ENCODE measurements at regions not wholly inside any gene's neighbourhood (a gene's known extent, or its start where the extent isn't known, plus 50 kb on each side); places are given as distances from the start of the nearest gene placed in this dataset.

- Histone ChIP-seq H3K27me3 (ENCODE audit: control insufficient read depth in 1 of 2, insufficient read depth in 2 of 2, low read length in 2 of 2) (peaks cover 0 to 20% of the 10 kb centered on the region in 2 donors), H3K36me3 (ENCODE audit: control insufficient read depth in 2 of 2, insufficient read depth in 2 of 2, low read length in 2 of 2) (no peaks in the 10 kb centered on the region), H3K9ac (ENCODE audit: low read length in 2 of 2) (no peak overlapping the region), H3K9me3 (ENCODE audit: control insufficient read depth in 2 of 2, low read length in 2 of 2) (peaks cover 3 to 4% of the 10 kb centered on the region in 2 donors), H3K4me3 (ENCODE audit: low read length in 2 of 2) (no peak overlapping the region), H3K4me1 (ENCODE audit: control insufficient read depth, insufficient read depth, low read length) (no peaks in the 10 kb centered on the region), H3K27ac (ENCODE audit: low read length) (no peak overlapping the region)
Measured at GRCh38 chr12:111014547-111014946, 94.2 kb upstream of the MYL2 start.

- Histone ChIP-seq H3K4me3 (ENCODE audit: low read length in 2 of 2) (no peak overlapping the region), H3K9ac (ENCODE audit: low read length in 2 of 2) (no peak overlapping the region), H3K27me3 (ENCODE audit: control insufficient read depth in 1 of 2, insufficient read depth in 2 of 2, low read length in 2 of 2) (peaks cover 0 to 20% of the 10 kb centered on the region in 2 donors), H3K36me3 (ENCODE audit: control insufficient read depth in 2 of 2, insufficient read depth in 2 of 2, low read length in 2 of 2) (no peaks in the 10 kb centered on the region), H3K9me3 (ENCODE audit: control insufficient read depth in 2 of 2, low read length in 2 of 2) (peaks cover 4 to 6% of the 10 kb centered on the region in 2 donors), H3K27ac (ENCODE audit: low read length) (no peak overlapping the region), H3K4me1 (ENCODE audit: control insufficient read depth, insufficient read depth, low read length) (no peaks in the 10 kb centered on the region)
Measured at GRCh38 chr12:111012918-111013317, 92.5 kb upstream of the MYL2 start.

DNA sequence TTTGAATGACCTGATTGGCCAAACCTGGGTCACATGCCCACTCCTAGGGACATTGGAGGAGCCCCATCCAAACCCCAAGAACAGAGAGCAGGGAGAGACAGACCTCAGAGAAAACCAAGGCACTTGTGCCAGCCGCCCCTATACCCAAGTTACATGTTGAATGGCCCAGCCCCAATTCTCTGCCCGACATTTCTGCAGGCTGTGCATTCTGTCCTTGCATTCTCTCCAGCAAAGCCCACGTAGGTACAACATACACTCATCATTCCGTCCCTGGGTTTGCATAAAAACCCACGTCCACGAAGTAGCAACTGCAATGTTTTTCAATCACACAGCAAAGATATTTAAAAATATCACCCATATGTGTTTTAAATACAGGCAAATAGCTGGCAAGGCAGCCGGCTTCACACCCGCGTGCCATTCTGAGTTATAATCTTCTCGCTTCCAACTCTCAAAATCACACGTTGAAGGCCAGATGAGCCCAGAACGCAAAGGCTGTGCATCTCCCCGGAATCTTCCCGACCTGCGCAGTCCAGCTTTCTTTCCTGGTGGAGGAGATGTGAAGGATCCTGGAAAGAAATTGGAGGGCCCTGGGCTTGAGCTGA, 91.7 kb upstream of the MYL2 start:
- no peaks in the 10 kb centered on the region for H3K4me1 ChIP-seq (ENCODE audit: control insufficient read depth, insufficient read depth, low read length)
- no peak overlapping the region for H3K9ac ChIP-seq (ENCODE audit: low read length in 2 of 2)
- no peaks in the 10 kb centered on the region for H3K36me3 ChIP-seq (ENCODE audit: control insufficient read depth in 2 of 2, insufficient read depth in 2 of 2, low read length in 2 of 2)
- peaks cover 0 to 13% of the 10 kb centered on the region in 2 donors for H3K27me3 ChIP-seq (ENCODE audit: control insufficient read depth in 1 of 2, insufficient read depth in 2 of 2, low read length in 2 of 2)
- no peak overlapping the region for H3K4me3 ChIP-seq (ENCODE audit: low read length in 2 of 2)
- H3K9me3 ChIP-seq (ENCODE audit: control insufficient read depth in 2 of 2, low read length in 2 of 2), result peaks cover 4 to 6% of the 10 kb centered on the region in 2 donors
- no peak overlapping the region for H3K27ac ChIP-seq (ENCODE audit: low read length)

DNA sequence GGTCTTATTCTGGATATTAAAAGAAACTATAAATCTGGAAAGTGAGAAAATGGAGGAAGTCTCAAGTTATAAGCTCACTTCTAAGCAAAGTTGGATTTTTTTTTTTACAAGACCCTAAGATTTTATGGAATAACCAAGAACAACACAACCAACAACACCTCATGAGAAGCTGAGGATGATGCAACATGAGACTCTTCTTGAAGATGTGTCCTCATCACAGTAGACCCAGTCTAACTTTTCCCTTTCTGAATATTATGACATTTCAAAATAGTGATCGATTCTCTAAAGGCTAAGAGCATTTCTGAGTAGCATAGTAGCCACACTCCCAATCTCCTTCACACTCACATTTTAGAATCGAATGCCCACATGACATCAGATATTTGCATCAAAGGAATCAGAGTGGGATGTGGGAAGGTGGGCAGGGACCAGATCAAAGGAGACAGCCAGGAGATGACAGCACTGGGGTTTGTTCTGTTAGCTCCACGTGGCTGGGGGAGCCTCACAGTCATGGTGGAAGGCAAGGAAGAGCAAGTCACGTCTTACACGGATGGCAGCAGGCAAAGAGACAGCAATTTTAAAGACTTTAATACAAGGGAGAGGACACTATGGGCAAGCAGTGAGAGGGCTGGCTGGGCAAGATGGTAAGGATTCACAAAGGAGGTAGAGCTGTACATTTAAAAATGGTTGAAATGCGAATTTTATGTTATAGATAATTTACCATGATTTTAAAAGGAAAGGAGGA, 90.7 kb upstream of the MYL2 start:
- Histone ChIP-seq H3K36me3 (ENCODE audit: control insufficient read depth in 2 of 2, insufficient read depth in 2 of 2, low read length in 2 of 2) (no peaks in the 10 kb centered on the region), H3K4me1 (ENCODE audit: control insufficient read depth, insufficient read depth, low read length) (no peaks in the 10 kb centered on the region), H3K9me3 (ENCODE audit: control insufficient read depth in 2 of 2, low read length in 2 of 2) (peaks cover 4 to 6% of the 10 kb centered on the region in 2 donors), H3K9ac (ENCODE audit: low read length in 2 of 2) (no peak overlapping the region), H3K27me3 (ENCODE audit: control insufficient read depth in 1 of 2, insufficient read depth in 2 of 2, low read length in 2 of 2) (peaks cover 0 to 8% of the 10 kb centered on the region in 2 donors), H3K27ac (ENCODE audit: low read length) (no peak overlapping the region), H3K4me3 (ENCODE audit: low read length in 2 of 2) (no peak overlapping the region)

DNA sequence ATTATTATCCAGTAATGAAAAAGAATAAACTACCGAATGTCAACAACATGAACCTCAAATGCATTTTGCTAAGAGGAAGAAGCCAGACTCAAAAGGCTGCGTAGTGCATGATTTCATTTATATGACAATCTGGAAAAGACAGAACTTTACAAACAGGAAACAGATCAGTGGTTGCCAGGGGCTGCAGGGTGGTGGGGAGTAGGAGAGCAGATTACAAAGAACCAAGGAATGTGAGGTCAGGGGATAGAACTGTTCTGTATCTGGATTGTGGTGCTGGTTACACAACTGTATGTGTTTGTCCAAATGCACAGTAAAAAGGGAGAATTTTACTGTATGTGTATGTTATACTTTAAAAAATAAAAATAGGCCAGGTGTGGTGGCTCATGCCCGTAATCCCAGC, 89.7 kb upstream of the MYL2 start:
- H3K9me3 ChIP-seq (ENCODE audit: control insufficient read depth in 2 of 2, low read length in 2 of 2), result peaks cover 6 to 7% of the 10 kb centered on the region in 2 donors
- H3K4me1 ChIP-seq (ENCODE audit: control insufficient read depth, insufficient read depth, low read length), result no peaks in the 10 kb centered on the region
- no peak overlapping the region for H3K9ac ChIP-seq (ENCODE audit: low read length in 2 of 2)
- no peak overlapping the region for H3K4me3 ChIP-seq (ENCODE audit: low read length in 2 of 2)
- H3K36me3 ChIP-seq (ENCODE audit: control insufficient read depth in 2 of 2, insufficient read depth in 2 of 2, low read length in 2 of 2), result no peaks in the 10 kb centered on the region
- H3K27me3 ChIP-seq (ENCODE audit: control insufficient read depth in 1 of 2, insufficient read depth in 2 of 2, low read length in 2 of 2), result peaks cover 0 to 14% of the 10 kb centered on the region in 2 donors
- H3K27ac ChIP-seq (ENCODE audit: low read length), result no peak overlapping the region

GRCh38 chr12:111006621-111007020, 86.2 kb upstream of the MYL2 start:
- Histone ChIP-seq H3K4me3 (ENCODE audit: low read length in 2 of 2) (no peak overlapping the region), H3K27ac (ENCODE audit: low read length) (no peak overlapping the region), H3K27me3 (ENCODE audit: control insufficient read depth in 1 of 2, insufficient read depth in 2 of 2, low read length in 2 of 2) (peaks cover 0 to 9% of the 10 kb centered on the region in 2 donors), H3K4me1 (ENCODE audit: control insufficient read depth, insufficient read depth, low read length) (no peaks in the 10 kb centered on the region), H3K36me3 (ENCODE audit: control insufficient read depth in 2 of 2, insufficient read depth in 2 of 2, low read length in 2 of 2) (no peaks in the 10 kb centered on the region), H3K9ac (ENCODE audit: low read length in 2 of 2) (no peak overlapping the region), H3K9me3 (ENCODE audit: control insufficient read depth in 2 of 2, low read length in 2 of 2) (peaks cover 2 to 9% of the 10 kb centered on the region in 2 donors)

DNA sequence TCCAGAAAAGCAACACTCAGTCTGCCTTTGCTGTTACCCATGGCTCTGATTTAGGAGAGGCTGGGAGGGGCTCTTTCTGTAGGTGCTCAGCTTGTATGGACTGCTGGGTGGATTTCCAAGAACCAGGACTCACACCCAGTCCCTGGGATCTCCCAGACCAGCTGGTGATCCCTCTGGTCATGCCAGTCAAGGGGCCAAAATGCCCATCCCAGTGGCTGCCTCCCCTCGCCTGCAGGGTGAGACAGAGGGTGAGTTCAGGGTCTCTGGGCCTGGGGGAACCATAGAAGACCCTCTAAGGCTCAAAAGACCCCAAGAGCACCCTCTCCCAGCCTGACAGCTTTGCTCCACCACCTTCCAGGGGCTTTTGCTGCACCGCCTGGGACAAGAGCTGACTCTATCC, 78.6 kb upstream of the MYL2 start:
- peaks cover 0 to 2% of the 10 kb centered on the region in 2 donors for H3K27me3 ChIP-seq (ENCODE audit: control insufficient read depth in 1 of 2, insufficient read depth in 2 of 2, low read length in 2 of 2)
- H3K9ac ChIP-seq (ENCODE audit: low read length in 2 of 2), result no peak overlapping the region
- H3K27ac ChIP-seq (ENCODE audit: low read length), result no peak overlapping the region
- no peaks in the 10 kb centered on the region for H3K36me3 ChIP-seq (ENCODE audit: control insufficient read depth in 2 of 2, insufficient read depth in 2 of 2, low read length in 2 of 2)
- H3K4me1 ChIP-seq (ENCODE audit: control insufficient read depth, insufficient read depth, low read length), result no peaks in the 10 kb centered on the region
- peaks cover 10 to 22% of the 10 kb centered on the region in 2 donors for H3K9me3 ChIP-seq (ENCODE audit: control insufficient read depth in 2 of 2, low read length in 2 of 2)
- no peak overlapping the region for H3K4me3 ChIP-seq (ENCODE audit: low read length in 2 of 2)

GRCh38 chr12:110998165-110998564, 77.8 kb upstream of the MYL2 start:
- H3K4me1 ChIP-seq (ENCODE audit: control insufficient read depth, insufficient read depth, low read length), result no peaks in the 10 kb centered on the region

GRCh38 chr12:110996415-110996814, 76.0 kb upstream of the MYL2 start:
- H3K36me3 ChIP-seq (ENCODE audit: control insufficient read depth in 2 of 2, insufficient read depth in 2 of 2, low read length in 2 of 2), result no peaks in the 10 kb centered on the region
- no peak overlapping the region for H3K27ac ChIP-seq (ENCODE audit: low read length)
- H3K9ac ChIP-seq (ENCODE audit: low read length in 2 of 2), result no peak overlapping the region
- no peaks in the 10 kb centered on the region for H3K4me1 ChIP-seq (ENCODE audit: control insufficient read depth, insufficient read depth, low read length)
- no peak overlapping the region for H3K4me3 ChIP-seq (ENCODE audit: low read length in 2 of 2)
- peaks cover 10 to 22% of the 10 kb centered on the region in 2 donors for H3K9me3 ChIP-seq (ENCODE audit: control insufficient read depth in 2 of 2, low read length in 2 of 2)
- H3K27me3 ChIP-seq (ENCODE audit: control insufficient read depth in 1 of 2, insufficient read depth in 2 of 2, low read length in 2 of 2), result peaks cover 0 to 12% of the 10 kb centered on the region in 2 donors

More at GRCh38 chr12:110998165-110998564, 77.8 kb upstream of the MYL2 start:
- no peak overlapping the region for H3K27ac ChIP-seq (ENCODE audit: low read length)
- no peak overlapping the region for H3K4me3 ChIP-seq (ENCODE audit: low read length in 2 of 2)
- peaks cover 10 to 22% of the 10 kb centered on the region in 2 donors for H3K9me3 ChIP-seq (ENCODE audit: control insufficient read depth in 2 of 2, low read length in 2 of 2)
- peaks cover 0 to 7% of the 10 kb centered on the region in 2 donors for H3K27me3 ChIP-seq (ENCODE audit: control insufficient read depth in 1 of 2, insufficient read depth in 2 of 2, low read length in 2 of 2)
- no peak overlapping the region for H3K9ac ChIP-seq (ENCODE audit: low read length in 2 of 2)
- H3K36me3 ChIP-seq (ENCODE audit: control insufficient read depth in 2 of 2, insufficient read depth in 2 of 2, low read length in 2 of 2), result no peaks in the 10 kb centered on the region

- Histone ChIP-seq H3K4me3 (ENCODE audit: low read length in 2 of 2) (no peak overlapping the region), H3K27ac (ENCODE audit: low read length) (no peak overlapping the region), H3K36me3 (ENCODE audit: control insufficient read depth in 2 of 2, insufficient read depth in 2 of 2, low read length in 2 of 2) (no peaks in the 10 kb centered on the region), H3K4me1 (ENCODE audit: control insufficient read depth, insufficient read depth, low read length) (no peaks in the 10 kb centered on the region), H3K9me3 (ENCODE audit: control insufficient read depth in 2 of 2, low read length in 2 of 2) (peaks cover 10 to 22% of the 10 kb centered on the region in 2 donors), H3K27me3 (ENCODE audit: control insufficient read depth in 1 of 2, insufficient read depth in 2 of 2, low read length in 2 of 2) (peaks cover 0 to 10% of the 10 kb centered on the region in 2 donors), H3K9ac (ENCODE audit: low read length in 2 of 2) (no peak overlapping the region)
Measured at GRCh38 chr12:110995615-110996014, 75.2 kb upstream of the MYL2 start.

- Histone ChIP-seq H3K9me3 (ENCODE audit: control insufficient read depth in 2 of 2, low read length in 2 of 2) (peaks cover 9 to 22% of the 10 kb centered on the region in 2 donors), H3K9ac (ENCODE audit: low read length in 2 of 2) (no peak overlapping the region), H3K4me3 (ENCODE audit: low read length in 2 of 2) (no peak overlapping the region), H3K36me3 (ENCODE audit: control insufficient read depth in 2 of 2, insufficient read depth in 2 of 2, low read length in 2 of 2) (no peaks in the 10 kb centered on the region), H3K27ac (ENCODE audit: low read length) (no peak overlapping the region), H3K27me3 (ENCODE audit: control insufficient read depth in 1 of 2, insufficient read depth in 2 of 2, low read length in 2 of 2) (peaks cover 0 to 10% of the 10 kb centered on the region in 2 donors), H3K4me1 (ENCODE audit: control insufficient read depth, insufficient read depth, low read length) (no peaks in the 10 kb centered on the region)
Measured at GRCh38 chr12:110995016-110995415, 74.6 kb upstream of the MYL2 start.
